Chondrocyte (in vitro differentiated cells): ENCODE measurements at regions not wholly inside any gene's neighbourhood (a gene's known extent, or its start where the extent isn't known, plus 50 kb on each side); places are given as distances from the start of the nearest gene placed in this dataset.

Source experiments
- DNase-seq: peaks from one replicate; pipeline ENCODE4 v3.0.0; 2021; ENCODE audit warnings: mixed read lengths, low spot score
- H3K27ac Mint-ChIP-seq: one replicate; pipeline ENCODE4 v1.8.0; 2021; ENCODE audit warnings: mild to moderate bottlenecking, moderate library complexity, mixed read lengths; ENCODE audit not compliant: unreplicated experiment
- H3K27me3 Mint-ChIP-seq: 2 replicates; pipeline ENCODE4 v1.8.0; 2021; ENCODE audit warnings: low read depth, mixed read lengths
- H3K36me3 Mint-ChIP-seq: 2 replicates; pipeline ENCODE4 v1.8.0; 2021; ENCODE audit warnings: low read depth, mixed read lengths
- H3K4me1 Mint-ChIP-seq: 2 replicates; pipeline ENCODE4 v1.8.0; 2021; ENCODE audit warnings: low read depth, mild to moderate bottlenecking, mixed read lengths
- H3K4me3 Mint-ChIP-seq: one replicate; pipeline ENCODE4 v1.8.0; 2021; ENCODE audit warnings: mild to moderate bottlenecking, moderate library complexity, mixed read lengths; ENCODE audit not compliant: unreplicated experiment
- H3K9me3 Mint-ChIP-seq: 2 replicates; pipeline ENCODE4 v1.8.0; 2021; ENCODE audit warnings: low read depth, mixed read lengths
- TF ChIP-seq, protein P1 (sequence below): fragments of 200-600 bp; sonication (generic); IDR thresholded peaks from 2 replicates; pipeline ENCODE4 v1.5.0; 2021; ENCODE audit warnings: antibody characterized with exemption, mild to moderate bottlenecking, moderate library complexity

GRCh38 chr6:108752733-108753590 is 95.3 kb upstream of the ARMC2 start:
- TF ChIP-seq, protein P1, sequence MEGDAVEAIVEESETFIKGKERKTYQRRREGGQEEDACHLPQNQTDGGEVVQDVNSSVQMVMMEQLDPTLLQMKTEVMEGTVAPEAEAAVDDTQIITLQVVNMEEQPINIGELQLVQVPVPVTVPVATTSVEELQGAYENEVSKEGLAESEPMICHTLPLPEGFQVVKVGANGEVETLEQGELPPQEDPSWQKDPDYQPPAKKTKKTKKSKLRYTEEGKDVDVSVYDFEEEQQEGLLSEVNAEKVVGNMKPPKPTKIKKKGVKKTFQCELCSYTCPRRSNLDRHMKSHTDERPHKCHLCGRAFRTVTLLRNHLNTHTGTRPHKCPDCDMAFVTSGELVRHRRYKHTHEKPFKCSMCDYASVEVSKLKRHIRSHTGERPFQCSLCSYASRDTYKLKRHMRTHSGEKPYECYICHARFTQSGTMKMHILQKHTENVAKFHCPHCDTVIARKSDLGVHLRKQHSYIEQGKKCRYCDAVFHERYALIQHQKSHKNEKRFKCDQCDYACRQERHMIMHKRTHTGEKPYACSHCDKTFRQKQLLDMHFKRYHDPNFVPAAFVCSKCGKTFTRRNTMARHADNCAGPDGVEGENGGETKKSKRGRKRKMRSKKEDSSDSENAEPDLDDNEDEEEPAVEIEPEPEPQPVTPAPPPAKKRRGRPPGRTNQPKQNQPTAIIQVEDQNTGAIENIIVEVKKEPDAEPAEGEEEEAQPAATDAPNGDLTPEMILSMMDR, result no peak
- Mint-ChIP-seq H3K4me3 (no peak overlapping the region), H3K4me1 (peaks cover 14% of the 10 kb centered on the region), H3K27ac (no peak overlapping the region), H3K36me3 (no peaks in the 10 kb centered on the region), H3K9me3 (no peaks in the 10 kb centered on the region), H3K27me3 (no peaks in the 10 kb centered on the region)
- no peak for DNase-seq

DNA sequence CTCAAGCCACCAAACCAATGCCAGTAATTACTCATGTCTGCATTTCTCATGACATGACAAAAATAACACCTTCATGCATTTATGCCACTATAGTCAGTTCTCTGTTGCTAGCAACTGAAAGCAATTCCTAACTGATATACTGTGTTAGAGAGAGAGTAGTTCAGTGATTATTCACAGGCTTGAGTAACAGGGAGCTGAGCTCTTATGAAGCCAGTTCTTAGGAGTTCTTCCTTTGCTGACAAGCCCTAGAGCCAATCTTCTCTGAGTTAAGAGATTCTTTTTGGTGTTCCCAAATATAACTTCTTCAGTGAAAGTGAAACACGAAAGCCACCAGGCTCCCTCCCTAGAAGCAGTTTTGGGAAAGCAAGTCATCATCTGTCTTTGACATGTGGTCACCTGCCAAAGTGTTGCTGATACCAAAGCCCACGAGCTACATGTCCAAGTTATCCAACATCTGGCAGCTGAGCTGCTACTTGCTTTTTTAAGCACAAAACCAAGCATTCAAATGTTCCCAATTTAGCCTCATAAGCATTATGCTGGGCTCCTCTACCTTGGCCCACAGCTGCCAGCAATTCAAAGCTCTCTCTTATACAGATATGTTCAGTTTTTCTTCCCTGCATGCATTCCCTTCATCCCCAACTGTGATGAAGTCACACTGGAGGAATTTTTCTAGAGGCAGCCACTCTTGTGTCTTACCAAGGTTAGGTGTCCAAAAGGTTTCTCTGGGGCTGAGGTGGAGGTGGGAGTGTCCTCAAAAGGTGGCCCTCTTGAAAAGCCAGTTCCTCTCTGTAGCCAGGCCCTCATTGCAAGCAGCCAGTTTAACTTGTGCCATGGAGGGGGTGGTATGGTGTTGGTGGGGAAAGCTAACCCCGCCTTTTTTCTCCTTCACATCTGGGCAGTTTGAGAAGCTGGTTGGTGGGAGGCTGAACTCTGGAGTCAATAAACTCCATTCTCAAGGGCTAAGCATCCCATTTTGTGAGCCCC is 92.7 kb upstream of the ARMC2 start:
- H3K27me3 Mint-ChIP-seq, result no peaks in the 10 kb centered on the region
- TF ChIP-seq, protein P1, result no peak
- H3K4me3 Mint-ChIP-seq, result no peak overlapping the region
- DNase-seq, result no peak
- no peak overlapping the region for H3K27ac Mint-ChIP-seq
- H3K36me3 Mint-ChIP-seq, result no peaks in the 10 kb centered on the region
- no peaks in the 10 kb centered on the region for H3K9me3 Mint-ChIP-seq
- H3K4me1 Mint-ChIP-seq, result peaks cover 21% of the 10 kb centered on the region

GRCh38 chr6:108757357-108757756 is 90.9 kb upstream of the ARMC2 start:
- H3K4me1 Mint-ChIP-seq, result peaks cover 28% of the 10 kb centered on the region
- no peak overlapping the region for H3K27ac Mint-ChIP-seq
- H3K27me3 Mint-ChIP-seq, result no peaks in the 10 kb centered on the region
- H3K36me3 Mint-ChIP-seq, result no peaks in the 10 kb centered on the region
- TF ChIP-seq, protein P1, result no peak
- DNase-seq, result no peak
- H3K4me3 Mint-ChIP-seq, result no peak overlapping the region
- H3K9me3 Mint-ChIP-seq, result no peaks in the 10 kb centered on the region

GRCh38 chr6:108758884-108759283 is 89.3 kb upstream of the ARMC2 start:
- H3K27ac Mint-ChIP-seq, result no peak overlapping the region
- H3K4me3 Mint-ChIP-seq, result no peak overlapping the region
- peaks cover 28% of the 10 kb centered on the region for H3K4me1 Mint-ChIP-seq
- H3K36me3 Mint-ChIP-seq, result peaks cover 5% of the 10 kb centered on the region
- H3K27me3 Mint-ChIP-seq, result peaks cover 9% of the 10 kb centered on the region
- TF ChIP-seq, protein P1, result no peak
- DNase-seq, result no peak
- H3K9me3 Mint-ChIP-seq, result no peaks in the 10 kb centered on the region
